PFSK-1 (cell line): ENCODE measurements at regions not wholly inside any gene's neighbourhood (a gene's known extent, or its start where the extent isn't known, plus 50 kb on each side); places are given as distances from the start of the nearest gene placed in this dataset.

Experiments
- POLR2AphosphoS5 ChIP-seq: IDR thresholded peaks from 2 replicates; pipeline ENCODE4 v1.6.1; 2012; ENCODE audit warnings: low read depth, mild to moderate bottlenecking, control low read depth, low read length, moderate library complexity
- TAF1 ChIP-seq: IDR thresholded peaks from 2 replicates; pipeline ENCODE4 v1.6.1; 2012; ENCODE audit warnings: low read length, control low read depth, borderline replicate concordance; ENCODE audit not compliant: insufficient read depth
- TF ChIP-seq, protein P1 (sequence below), 2 experiments: IDR thresholded peaks; 2 replicates each; pipeline versions ENCODE4 v1.6.1 to v1.8.0; 2011 to 2012; ENCODE audit warnings: low read depth in 2 of 2, low read length in 2 of 2, control low read depth in 1 of 2, inconsistent platforms in 1 of 2, mild to moderate bottlenecking in 1 of 2, moderate library complexity in 1 of 2; ENCODE audit not compliant: insufficient read depth in 1 of 2

DNA sequence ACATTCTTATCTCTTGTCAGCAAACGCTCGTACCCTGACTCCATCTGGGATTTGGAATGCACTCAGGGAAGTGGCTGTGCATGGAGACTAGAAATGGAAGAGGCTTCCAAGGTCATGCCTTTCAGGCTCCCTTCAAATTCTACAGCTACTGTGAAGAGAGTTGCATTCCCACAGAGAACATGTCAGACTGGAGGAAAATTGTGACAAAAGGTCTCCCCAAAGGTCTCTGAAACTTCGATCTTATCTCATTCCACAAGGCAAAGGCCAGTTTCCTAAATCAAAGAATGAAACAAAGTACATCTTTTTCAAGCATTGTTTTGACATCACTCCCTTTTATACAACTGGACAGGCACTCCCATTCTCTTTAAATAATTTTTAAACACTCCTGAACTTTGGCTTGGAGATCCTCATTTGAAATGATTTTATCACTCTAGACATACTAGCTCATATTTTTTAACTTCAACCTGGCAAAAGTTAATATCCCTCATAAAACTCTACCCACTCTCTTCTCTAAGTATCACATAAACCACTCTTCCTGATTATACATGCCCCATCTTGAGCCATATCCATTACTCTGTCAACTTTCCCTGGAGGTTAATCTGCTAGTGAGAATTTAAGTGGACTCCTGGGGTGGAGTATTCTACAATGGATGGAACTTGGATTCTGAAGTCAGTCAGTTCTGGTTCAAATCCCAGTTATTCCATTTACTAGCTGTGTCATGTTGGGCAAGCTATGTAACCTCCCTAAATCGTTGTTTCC, 218.1 kb upstream of the HMGA2 start:
- no peak for TF ChIP-seq POLR2AphosphoS5
- no peak for TF ChIP-seq TAF1
- TF ChIP-seq, protein P1, sequence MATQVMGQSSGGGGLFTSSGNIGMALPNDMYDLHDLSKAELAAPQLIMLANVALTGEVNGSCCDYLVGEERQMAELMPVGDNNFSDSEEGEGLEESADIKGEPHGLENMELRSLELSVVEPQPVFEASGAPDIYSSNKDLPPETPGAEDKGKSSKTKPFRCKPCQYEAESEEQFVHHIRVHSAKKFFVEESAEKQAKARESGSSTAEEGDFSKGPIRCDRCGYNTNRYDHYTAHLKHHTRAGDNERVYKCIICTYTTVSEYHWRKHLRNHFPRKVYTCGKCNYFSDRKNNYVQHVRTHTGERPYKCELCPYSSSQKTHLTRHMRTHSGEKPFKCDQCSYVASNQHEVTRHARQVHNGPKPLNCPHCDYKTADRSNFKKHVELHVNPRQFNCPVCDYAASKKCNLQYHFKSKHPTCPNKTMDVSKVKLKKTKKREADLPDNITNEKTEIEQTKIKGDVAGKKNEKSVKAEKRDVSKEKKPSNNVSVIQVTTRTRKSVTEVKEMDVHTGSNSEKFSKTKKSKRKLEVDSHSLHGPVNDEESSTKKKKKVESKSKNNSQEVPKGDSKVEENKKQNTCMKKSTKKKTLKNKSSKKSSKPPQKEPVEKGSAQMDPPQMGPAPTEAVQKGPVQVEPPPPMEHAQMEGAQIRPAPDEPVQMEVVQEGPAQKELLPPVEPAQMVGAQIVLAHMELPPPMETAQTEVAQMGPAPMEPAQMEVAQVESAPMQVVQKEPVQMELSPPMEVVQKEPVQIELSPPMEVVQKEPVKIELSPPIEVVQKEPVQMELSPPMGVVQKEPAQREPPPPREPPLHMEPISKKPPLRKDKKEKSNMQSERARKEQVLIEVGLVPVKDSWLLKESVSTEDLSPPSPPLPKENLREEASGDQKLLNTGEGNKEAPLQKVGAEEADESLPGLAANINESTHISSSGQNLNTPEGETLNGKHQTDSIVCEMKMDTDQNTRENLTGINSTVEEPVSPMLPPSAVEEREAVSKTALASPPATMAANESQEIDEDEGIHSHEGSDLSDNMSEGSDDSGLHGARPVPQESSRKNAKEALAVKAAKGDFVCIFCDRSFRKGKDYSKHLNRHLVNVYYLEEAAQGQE (IDR thresholded peaks at IDR 0.05; ENCODE audit: insufficient read depth in 1 of 2, low read depth in 2 of 2, low read length in 2 of 2), result no peak
